NCI-H128 (cell line): ENCODE measurements at regions not wholly inside any gene's neighbourhood (a gene's known extent, or its start where the extent isn't known, plus 50 kb on each side); places are given as distances from the start of the nearest gene placed in this dataset.
A peak's percentile ranks its signal among the peaks of the same experiment; 100 is the strongest.

Experiments
- DNase-seq: peaks from one replicate; lab custom pipeline; 2025; ENCODE audit not compliant: unreplicated experiment; lab: John Stamatoyannopoulos, UW

DNA sequence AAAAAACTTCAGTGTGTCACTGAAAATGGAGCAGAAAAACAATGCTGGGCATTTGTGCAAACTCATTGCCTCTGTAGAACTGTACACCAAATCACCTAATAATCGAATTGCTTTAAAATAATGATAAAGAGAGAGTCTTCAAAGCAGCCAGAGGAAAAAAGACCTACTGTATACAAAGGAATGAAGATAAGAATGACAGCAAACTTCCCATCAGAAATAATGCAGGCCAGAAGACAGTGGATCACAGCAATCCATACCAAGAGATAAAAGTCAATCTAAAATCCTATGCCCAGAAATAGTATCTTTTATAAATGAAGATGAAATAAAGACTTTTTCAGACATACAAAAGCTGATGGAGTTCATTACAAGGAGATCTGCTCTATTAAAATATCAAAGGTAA, 134.7 kb upstream of the VEPH1 start:
- DNase-seq, result no peak

DNA sequence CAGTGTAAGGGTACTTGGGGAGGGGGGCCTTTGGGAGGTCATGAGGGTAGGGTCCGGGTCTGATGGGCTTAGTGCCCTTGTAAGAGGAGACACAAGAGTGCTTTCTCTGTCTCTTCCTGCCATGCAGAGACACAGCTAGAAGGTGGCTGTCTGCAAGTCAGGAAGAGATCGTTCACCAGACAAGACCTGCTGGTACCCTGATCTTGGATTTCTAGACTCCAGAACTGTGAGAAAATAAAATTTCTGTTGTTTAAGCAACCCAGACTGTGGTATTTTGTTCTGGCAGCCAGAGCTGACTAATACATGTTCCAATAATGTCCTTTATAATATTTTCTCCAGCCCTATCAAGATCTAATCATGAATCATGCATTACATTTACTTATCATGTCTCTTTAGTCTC, 130.0 kb upstream of the VEPH1 start:
- DNase-seq, result no peak

DNA sequence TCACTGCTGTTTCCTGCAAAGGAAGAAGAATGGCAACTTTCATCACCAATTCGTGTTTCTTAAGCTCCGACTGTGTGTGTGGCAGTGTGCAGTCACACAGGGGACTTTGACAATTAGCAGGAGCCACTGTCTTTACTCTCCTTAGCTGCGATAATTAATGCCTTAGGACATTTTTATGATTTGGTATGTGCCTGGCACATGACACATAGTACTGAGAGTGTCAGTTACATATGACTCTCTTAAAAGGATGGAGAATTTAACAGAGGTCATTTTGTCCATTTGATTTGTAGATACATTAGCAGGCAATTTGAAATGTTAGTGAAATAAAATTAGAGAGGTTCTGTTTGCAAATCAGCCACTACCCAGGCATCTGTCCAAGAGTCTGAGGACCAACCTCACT, 128.9 kb upstream of the VEPH1 start:
- DNase-seq, result no peak

DNA sequence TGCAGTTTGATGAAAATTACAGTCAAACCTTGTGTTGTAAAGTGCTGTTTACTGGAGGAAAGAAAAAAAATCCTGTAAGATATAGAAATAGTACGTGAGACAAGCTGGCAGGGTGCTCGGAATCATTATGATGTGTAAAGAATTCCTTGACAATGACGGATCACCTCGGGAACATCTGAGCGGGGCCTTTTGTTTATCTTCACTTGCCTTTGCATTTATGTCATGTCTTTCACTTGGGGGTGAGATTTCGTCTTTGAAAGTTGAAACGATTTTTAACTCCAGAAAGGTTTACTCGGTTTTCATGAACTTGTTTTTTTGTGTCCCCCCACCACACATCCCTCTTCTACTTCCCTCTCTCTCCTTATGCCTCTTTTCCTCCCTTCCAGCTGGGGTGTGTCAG, 128.3 kb upstream of the VEPH1 start:
- no peak for DNase-seq

DNA sequence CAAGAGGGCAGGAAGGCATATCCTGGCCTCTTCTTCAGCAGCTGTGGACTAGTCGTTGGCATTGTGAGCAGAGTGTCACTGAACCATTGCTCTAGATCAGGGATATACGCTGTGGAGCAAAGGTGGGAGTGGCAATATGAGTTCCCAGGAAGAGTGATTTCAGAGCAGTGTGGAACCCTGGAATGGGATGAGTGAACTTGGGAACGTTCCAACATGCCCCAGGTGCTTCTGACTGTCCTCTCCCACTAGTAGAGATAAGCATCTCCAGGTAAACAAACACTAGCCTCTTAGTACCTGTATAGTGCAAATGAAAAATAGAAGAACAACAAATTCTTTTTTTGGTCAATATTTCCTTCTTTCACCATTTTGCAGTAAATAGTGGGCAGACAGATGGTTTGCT, 123.6 kb upstream of the VEPH1 start:
- DNase-seq, result no peak

DNA sequence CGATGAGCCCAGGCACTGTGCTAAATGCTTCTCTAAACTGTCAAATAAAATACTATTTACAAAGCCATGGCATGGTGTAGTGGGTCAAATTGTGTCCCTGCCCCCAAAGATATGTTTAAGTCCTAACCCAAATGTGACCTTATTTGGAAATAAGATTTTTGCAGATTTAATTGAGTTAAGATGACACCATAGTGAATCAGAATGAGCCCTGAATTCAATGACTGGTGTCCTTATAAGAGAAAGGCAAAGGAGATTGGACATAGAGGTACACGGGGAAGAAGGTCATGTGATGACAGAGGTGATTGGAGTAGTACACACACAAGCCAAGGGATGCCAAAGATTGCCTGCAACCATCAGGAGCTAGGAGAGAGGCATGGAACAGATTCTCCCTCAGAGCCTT, 121.6 kb upstream of the VEPH1 start:
- DNase-seq, result no peak

DNA sequence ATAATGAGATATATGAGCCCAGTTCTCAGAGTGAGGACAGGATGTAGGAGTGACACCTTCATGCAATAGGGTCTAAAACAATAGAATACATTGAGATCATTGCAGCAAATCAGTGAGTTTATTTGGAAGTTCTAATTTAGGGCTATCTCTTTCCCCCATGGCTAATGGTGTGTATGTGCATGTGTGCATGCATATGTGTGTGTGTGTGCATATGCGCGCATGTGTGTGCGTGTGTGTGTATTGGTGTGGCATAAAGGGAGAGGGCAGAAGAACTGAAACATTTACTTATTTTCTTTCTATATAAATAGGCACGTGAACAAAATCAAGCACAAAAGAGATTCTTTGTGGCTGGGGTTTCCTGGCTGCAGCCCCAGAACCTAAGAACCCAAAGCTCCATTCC, 115.7 kb upstream of the VEPH1 start:
- no peak for DNase-seq

DNA sequence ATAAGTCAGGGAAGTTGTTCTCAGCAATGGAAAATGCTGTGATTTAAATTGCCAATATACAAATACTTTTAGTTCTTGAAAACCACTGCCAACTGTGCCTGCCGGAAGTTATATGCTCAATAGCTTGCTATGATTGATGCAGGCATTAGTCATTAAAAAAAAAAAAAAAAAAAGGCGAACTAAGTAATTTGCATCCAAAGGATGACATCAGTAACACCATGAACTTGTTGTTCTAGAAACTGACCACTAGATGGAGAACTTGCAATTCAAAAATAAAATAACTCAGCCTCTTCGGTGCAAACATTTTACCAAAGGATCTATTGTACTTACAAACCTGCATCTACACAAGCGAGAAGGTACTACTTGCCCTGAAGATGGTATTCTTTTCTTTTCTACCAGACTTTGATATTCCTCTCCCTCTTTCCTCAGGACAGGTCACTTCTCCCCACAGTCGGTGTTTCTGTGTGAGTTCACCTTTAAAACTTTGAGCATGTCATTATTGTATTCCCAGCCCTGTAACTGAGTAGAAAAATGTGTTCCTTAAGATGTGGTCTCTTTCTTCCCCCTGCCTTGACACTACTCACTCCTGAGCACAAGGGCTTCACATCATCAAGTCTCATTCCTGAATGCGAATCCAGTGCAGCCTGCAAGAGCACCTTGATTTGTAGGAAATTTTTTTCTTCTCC, 115.0 kb upstream of the VEPH1 start:
- DNase-seq, result peak; percentile 61

DNA sequence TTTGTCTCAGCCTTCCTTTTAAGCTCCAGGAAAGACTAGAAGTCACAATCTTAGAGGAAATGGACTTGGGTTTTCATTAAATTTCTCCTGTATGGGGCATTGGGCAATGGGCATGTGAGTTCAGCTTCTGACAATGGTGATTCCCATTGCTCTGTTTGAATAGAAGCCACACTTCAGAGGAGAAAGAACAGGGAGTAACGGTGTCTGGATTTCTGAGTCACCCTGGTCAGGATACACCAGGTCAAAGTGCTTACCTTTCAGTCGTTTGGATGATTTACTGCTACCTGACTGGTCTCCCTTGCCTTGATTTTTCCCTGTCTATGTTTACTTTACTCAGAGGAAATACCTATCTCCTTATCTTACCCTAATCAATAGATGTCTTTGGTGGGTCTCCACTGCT, 111.7 kb upstream of the VEPH1 start:
- DNase-seq, result no peak

DNA sequence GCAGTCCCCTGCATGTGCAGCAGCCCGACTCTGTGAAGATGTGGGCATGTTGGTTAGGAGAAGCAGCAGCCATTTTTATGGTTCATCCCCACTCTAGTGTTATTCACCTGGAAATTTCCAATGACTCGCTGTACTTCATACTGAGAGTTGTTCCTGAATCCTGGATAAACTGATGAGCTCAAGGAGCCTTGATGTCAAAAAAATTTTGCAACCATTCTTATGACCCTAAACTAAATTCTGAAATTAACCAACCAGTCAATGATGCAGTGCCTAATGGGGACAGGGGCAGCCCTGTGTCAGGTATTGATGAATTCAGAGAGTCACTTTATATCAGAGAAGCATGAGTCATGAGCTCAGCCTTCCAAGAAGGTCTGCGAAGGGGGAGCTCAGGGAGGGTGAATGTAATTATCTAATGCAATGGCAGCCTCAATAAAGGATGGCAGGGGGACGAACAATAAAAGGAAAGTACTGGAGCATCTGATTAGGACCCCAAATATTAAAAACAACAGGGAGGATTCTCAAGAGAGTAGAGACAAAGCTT, 108.4 kb upstream of the VEPH1 start:
- no peak for DNase-seq

DNA sequence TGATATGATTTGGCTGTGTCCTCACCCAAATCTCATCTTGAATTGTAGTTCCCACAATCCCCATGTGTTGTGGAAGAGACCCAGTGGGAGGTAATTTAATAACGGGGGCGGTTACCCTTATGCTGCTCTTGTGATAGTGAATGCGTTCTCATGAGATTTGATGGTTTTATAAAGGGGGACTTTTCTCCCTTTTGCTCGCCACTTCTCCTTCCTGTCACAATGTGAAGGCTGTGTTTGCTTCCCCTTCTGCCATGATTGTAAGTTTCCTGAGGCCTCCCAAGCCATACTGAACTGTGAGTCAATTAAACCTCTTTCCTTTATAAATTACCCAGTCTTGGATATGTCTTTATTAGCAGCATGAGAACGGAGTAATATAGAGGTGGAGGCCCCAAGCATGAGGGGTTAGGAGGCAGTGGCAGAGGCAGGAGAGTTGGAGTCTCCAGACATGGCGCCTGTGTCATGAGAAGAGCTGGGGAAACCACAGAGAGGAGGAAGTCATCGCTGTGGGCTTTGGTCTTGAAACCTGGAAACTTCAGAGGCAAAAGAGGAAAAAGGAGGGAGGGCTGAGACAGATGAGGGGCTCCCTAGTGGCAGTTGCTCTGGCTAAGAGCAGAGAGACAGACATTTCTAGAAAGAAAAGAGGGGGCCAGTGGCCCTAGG, 107.8 kb upstream of the VEPH1 start:
- no peak for DNase-seq

DNA sequence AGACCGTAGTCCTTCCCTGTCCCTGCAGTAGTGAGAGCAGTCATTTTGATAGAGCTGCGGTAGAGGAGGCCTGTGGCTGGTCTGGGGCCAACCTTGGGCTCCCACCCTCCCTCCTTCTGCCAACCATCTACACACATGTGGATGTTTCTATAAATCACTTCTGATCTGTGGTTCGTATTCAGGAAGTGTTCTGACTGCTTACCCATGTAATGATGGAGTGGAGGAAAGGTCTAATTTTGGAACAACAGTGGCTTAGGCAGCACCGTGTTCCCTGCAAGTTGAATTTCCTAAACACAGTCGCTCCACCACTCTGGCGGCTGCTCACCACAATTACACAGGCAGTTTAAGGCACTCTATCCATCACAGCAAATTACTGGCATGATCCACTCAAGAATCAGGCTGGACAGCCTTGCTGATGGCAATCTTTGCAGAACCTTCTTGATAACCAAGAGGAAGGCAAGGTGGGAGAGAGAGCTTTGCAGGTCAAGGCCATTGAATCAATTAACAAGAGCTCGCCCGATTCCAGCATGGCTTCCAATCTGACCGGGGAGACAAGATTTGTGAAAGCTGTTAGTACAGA, 104.7 kb upstream of the VEPH1 start:
- no peak for DNase-seq

DNA sequence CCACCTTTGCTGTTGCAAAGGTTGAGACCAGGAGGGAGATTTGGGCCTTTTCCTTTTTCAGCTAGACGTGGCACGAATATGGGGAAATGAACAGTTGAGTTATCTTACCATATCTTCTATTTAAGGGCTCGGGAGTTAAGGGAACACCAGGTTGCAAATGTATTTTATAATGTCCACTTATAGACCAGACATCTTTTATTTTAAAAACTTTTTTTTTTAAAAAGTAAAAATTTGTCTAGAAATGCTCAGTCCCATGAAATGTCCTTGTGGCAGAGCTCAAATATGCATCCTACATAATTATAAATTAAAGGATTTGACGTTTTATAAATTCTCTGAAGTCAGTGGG, 103.6 kb upstream of the VEPH1 start:
- DNase-seq, result no peak

DNA sequence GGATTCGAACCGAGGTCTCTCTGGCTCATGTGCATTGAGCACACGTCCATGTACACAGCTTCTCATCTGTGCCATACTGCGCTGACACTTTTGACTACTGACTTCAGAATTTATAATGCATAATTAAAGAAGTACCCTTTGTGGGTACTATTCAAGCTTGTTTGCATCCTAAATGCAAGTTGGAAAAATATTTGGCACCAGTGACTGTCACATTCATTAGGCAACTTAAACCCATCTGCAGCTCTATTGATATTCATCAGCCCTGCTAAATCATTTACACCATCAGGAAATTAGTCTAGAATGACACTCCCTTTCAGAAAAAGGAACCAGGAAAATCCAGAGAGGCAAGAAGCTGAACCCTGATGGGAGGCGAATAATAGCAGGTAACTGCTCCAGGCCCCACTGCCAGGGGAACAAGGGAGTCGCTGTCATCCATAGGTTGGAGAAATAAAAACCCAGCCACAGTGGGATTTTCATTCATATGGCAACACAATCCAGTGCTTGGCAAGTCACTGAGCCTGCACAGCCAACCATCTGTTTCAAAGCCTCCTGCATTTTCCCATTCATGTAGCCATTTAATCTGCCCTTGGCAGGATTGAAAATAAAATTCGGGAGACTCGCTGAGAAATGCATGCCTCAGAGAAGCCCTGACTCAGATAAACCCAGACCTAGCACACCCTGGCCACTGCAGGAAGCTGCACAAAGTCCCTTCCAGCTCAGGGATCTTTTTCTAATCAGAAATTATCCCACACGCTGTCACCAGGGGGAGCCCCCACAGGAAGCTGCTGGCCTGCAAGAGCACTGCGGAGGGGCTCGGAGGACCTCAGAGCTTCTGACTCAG, 103.0 kb upstream of the VEPH1 start:
- no peak for DNase-seq

DNA sequence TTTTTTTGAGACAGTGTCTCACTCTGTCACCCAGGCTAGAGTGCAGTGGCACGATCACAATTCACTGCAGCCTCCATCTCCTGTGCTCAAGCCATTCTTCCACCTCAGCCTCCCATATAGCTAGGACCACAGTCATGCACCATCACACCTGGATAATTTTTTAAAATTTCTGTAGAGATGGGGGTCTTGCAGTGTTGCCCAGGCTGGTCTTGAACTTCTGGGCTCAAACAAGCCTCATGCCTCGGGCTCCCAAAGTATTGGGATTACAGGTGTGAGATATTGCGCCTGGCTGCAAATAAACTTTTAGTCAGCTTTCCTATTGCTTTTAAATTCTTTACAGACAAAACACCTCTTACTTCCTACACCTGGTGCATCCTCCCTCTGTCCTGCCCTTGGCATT, 102.1 kb upstream of the VEPH1 start:
- no peak for DNase-seq

DNA sequence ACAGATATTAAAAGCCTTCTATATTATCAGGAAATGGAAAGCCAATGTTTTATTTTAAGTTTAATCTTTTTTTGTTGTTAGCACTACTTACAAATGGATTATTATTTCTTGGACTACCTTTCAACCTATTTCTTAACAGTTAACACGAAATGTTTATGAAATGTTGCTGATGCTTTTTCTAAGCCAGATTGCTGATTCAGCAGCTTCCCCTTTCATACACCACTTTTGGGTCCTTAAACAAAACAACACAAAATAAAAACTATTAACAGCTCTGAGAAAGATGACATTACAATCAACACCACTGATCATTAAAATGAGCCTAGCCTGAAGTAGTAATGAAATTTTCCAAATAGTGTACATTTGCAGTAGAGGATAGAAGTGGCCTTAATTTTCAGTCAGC, 99.2 kb upstream of the VEPH1 start:
- no peak for DNase-seq

DNA sequence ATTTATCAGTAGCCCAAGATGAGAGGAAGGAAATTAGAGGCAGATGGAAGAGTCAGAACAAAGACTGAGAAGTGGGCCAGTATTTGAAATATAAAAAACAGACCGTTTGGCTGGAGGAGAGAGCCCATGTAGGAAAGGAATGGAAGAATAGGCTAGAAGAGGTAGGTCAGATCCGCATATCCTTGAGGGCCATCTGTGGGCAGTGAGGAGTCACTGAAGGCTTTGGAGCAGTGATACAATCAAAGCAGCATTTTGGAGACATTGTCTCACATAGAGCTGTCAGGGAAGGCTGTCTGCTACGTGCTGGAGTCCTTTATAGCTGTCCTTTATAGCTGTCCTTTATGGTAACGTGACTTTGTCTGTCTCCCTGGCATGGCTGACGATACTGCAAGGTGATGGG, 92.0 kb upstream of the VEPH1 start:
- no peak for DNase-seq

DNA sequence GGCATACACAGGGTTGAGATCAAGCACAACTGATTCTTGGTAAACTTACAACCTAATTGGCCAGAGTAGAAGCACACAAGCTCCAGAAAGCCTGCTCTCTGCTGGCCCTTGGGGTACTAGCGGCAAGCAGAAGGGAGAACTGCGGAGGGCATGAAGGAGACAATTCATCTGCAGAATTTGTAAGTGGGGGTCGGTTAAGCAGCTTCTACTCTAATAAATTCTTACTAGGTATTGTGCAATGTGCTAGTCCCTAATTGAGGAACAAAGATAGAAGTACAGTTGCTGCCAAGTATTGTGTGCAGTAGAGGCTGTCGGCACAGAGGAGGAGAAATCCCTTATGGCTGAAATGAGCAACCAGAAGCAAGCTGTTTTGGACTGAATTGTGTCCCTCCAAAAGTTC, 91.2 kb upstream of the VEPH1 start:
- no peak for DNase-seq

DNA sequence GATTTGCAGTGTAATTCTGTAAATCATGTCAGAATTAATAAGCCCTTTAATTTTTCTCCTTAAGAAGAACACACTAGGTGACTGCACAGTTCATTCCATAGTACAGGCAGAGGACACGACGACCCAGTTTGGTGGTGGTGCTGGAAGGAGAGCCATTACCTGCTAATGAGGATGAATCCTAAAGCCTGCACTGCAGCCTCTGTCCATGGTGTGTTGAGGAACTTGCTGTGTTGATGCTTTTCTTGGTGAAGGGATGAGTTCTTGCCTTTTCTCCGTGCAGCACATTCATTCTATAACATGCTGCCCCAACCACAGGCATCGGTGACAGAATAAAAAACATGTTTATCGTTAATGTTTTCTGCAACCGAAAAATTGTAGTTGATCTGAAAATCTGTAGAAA, 89.6 kb upstream of the VEPH1 start:
- DNase-seq, result no peak

DNA sequence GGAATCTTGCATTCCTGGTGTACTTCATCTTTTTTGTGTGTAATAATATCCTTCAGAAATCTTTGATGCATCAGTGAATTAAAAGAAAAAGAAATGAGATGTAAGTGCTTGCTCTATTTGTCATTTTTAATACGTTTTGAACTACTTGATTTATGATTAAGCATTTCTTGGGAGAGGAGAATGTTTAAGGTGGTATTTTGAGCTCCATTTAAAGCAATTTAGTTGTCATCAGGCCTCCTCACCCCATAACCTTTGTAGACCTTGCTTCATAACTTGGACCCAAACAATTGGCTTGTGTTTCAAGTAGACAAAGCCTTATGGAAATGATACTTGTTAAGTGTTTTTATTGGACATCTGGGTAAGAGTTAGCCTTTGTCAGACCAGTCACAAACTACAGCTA, 87.1 kb upstream of the VEPH1 start:
- no peak for DNase-seq

DNA sequence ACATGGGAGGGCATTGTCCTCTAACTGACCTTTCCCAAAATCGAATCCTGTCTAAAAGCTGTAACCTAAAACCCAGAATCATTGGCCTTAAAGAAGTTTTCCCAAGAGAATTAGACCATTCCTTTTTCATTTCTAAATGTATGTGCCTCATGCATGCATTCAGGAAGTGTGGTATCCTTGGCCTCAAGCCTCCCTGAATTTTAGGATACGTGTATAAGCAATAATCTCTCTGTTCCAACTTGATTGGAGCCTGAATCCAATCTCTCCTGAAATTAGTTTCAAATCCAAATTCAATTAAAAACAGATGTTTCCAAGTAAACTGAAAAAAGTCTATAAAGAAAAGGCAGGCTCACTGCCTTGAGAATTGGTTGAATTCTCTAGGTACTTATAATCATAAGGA, 86.0 kb upstream of the VEPH1 start:
- DNase-seq, result no peak
